ENCODE measurements at regions not wholly inside any gene's neighbourhood (a gene's known extent, or its start where the extent isn't known, plus 50 kb on each side); places are given as distances from the start of the nearest gene placed in this dataset.
"Not testable (repeated sequence)": the region's sequence is repeated elsewhere in the genome, so short reads cannot be mapped to it uniquely, and the experiment has no call there.

- DNase-seq (ENCODE audit: low read depth, low spot score); H3K4me3 ChIP-seq (replicated peaks in 1 of 3; ENCODE audit: insufficient read depth in 1 of 3, low read depth in 1 of 3, low read length in 3 of 3); H3K4me1 ChIP-seq (ENCODE audit: control insufficient read depth, extremely low read depth, insufficient read depth, low read length); H3K79me2 ChIP-seq (ENCODE audit: control insufficient read depth, insufficient read depth, low read length); H3K27me3 ChIP-seq (ENCODE audit: control insufficient read depth in 2 of 2, insufficient read depth in 2 of 2, low read length in 2 of 2); H3K4me2 ChIP-seq (ENCODE audit: insufficient read depth, low read length); H3K9me1 ChIP-seq (replicated peaks; ENCODE audit: control insufficient read depth, extremely low read depth, insufficient read depth, low read length); H3K9ac ChIP-seq (replicated peaks; ENCODE audit: extremely low read depth, insufficient read depth, low read length); intact Hi-C loops (cut with micrococcal nuclease); H3K36me3 ChIP-seq (ENCODE audit: control insufficient read depth in 2 of 2, extremely low read depth in 1 of 2, insufficient read depth in 2 of 2, low read length in 2 of 2); POLR2A ChIA-PET; H3K27ac ChIP-seq (ENCODE audit: insufficient read depth, low read depth, low read length); dilution Hi-C loops (cut with MboI; ENCODE audit: extremely low pct_ligation_motif_present, low sequenced_read_pairs); H4K20me1 ChIP-seq (replicated peaks; ENCODE audit: control insufficient read depth, extremely low read depth, insufficient read depth, low read length); BruUV-seq (replicated peaks); H3K9me3 ChIP-seq (replicated peaks; ENCODE audit: control insufficient read depth, insufficient read depth, low read length); FAIRE-seq; H2AFZ ChIP-seq (ENCODE audit: low read depth, low read length); CTCF ChIA-PET: not testable (repeated sequence)
These were observed 359.2 kb upstream of the TYRP1 start for GRCh38 chr9:12333966-12334365.

GRCh38 chr9:12350775-12351174 is 342.4 kb upstream of the TYRP1 start:
- DNase-seq (ENCODE audit: low read depth, low spot score) (no peak), FAIRE-seq (no peak)
- CTCF ChIA-PET: no interaction called here
- BruUV-seq (replicated peaks): no TSS peak
- Histone ChIP-seq H4K20me1 (replicated peaks; ENCODE audit: control insufficient read depth, extremely low read depth, insufficient read depth, low read length) (no peaks in the 10 kb centered on the region), H3K9me3 (replicated peaks; ENCODE audit: control insufficient read depth, insufficient read depth, low read length) (no peaks in the 10 kb centered on the region), H3K4me1 (ENCODE audit: control insufficient read depth, extremely low read depth, insufficient read depth, low read length) (no peaks in the 10 kb centered on the region), H3K79me2 (ENCODE audit: control insufficient read depth, insufficient read depth, low read length) (no peaks in the 10 kb centered on the region), H3K27ac (ENCODE audit: insufficient read depth, low read depth, low read length) (no peak overlapping the region), H3K9me1 (replicated peaks; ENCODE audit: control insufficient read depth, extremely low read depth, insufficient read depth, low read length) (no peaks in the 10 kb centered on the region), H2AFZ (ENCODE audit: low read depth, low read length) (no peak overlapping the region), H3K27me3 (ENCODE audit: control insufficient read depth in 2 of 2, insufficient read depth in 2 of 2, low read length in 2 of 2) (no peaks in the 10 kb centered on the region), H3K4me2 (ENCODE audit: insufficient read depth, low read length) (no peak overlapping the region), H3K4me3 (replicated peaks in 1 of 3; ENCODE audit: insufficient read depth in 1 of 3, low read depth in 1 of 3, low read length in 3 of 3) (no peak overlapping the region), H3K9ac (replicated peaks; ENCODE audit: extremely low read depth, insufficient read depth, low read length) (no peak overlapping the region), H3K36me3 (ENCODE audit: control insufficient read depth in 2 of 2, extremely low read depth in 1 of 2, insufficient read depth in 2 of 2, low read length in 2 of 2) (no peaks in the 10 kb centered on the region)
- TF ChIP-seq MYC (IDR thresholded peaks at IDR 0.05; ENCODE audit: low read depth, low read length) (no peak), FOS (IDR thresholded peaks at IDR 0.05; ENCODE audit: borderline replicate concordance, insufficient read depth, low read length) (no peak), CTCF (IDR thresholded peaks at IDR 0.05; ENCODE audit: extremely low read depth in 1 of 2, insufficient read depth in 1 of 2, low read depth in 1 of 2, low read length in 2 of 2) (no peak), EZH2 (IDR thresholded peaks at IDR 0.05; ENCODE audit: borderline replicate concordance, low read depth, low read length, severe bottlenecking) (no peak), POLR2AphosphoS5 (IDR thresholded peaks at IDR 0.05; ENCODE audit: insufficient read depth, low read depth, low read length) (no peak), MAX (IDR thresholded peaks at IDR 0.05; ENCODE audit: insufficient read depth, insufficient read length) (no peak), JUN (IDR thresholded peaks at IDR 0.05; ENCODE audit: borderline replicate concordance, insufficient read depth, insufficient read length, low read depth) (no peak), GATA2 (IDR thresholded peaks at IDR 0.05; ENCODE audit: insufficient read depth, insufficient read length, low read depth, low read length) (no peak)
- dilution Hi-C loops (cut with MboI; ENCODE audit: extremely low pct_ligation_motif_present, low sequenced_read_pairs) (no loop called here), intact Hi-C loops (cut with micrococcal nuclease) (no loop called here)
- POLR2A ChIA-PET: no interaction called here
